Epithelial cell of proximal tubule (primary cell): ENCODE measurements at regions not wholly inside any gene's neighbourhood (a gene's known extent, or its start where the extent isn't known, plus 50 kb on each side); places are given as distances from the start of the nearest gene placed in this dataset.

Source experiments
- DNase-seq: peaks from one replicate; pipeline ENCODE4 v3.0.0-alpha.2; 2011; ENCODE audit warnings: low read depth
- H3K4me3 ChIP-seq: 2 replicates; pipeline ENCODE4 v1.5.1; 2011; ENCODE audit warnings: low read depth, mild to moderate bottlenecking, low read length
- TF ChIP-seq, protein P1 (sequence below): conservative IDR thresholded peaks from 2 replicates; pipeline ENCODE4 v1.5.1; 2012; ENCODE audit warnings: low read depth, mild to moderate bottlenecking, low read length

DNA sequence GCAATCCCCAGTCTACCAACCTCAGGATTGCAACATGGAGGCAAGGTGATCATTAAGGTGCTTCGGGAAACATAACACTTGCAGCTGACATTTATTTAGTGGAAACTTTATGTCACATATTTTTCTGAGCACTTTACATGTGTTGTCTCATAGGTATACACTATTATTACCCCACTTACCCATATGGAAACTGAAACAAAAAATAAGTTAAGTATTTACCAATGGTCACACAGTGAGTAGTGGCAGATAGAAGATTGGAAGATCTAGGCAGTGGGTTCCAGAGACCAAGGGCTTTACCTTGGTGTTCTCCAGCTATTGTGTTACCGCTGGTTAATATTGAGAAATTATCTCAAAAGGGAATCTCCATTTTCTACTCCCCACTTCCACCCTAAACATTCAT, 1279.1 kb upstream of the SORCS1 start:
- H3K4me3 ChIP-seq: no peak overlapping the region
- no peak for DNase-seq
- TF ChIP-seq, protein P1, sequence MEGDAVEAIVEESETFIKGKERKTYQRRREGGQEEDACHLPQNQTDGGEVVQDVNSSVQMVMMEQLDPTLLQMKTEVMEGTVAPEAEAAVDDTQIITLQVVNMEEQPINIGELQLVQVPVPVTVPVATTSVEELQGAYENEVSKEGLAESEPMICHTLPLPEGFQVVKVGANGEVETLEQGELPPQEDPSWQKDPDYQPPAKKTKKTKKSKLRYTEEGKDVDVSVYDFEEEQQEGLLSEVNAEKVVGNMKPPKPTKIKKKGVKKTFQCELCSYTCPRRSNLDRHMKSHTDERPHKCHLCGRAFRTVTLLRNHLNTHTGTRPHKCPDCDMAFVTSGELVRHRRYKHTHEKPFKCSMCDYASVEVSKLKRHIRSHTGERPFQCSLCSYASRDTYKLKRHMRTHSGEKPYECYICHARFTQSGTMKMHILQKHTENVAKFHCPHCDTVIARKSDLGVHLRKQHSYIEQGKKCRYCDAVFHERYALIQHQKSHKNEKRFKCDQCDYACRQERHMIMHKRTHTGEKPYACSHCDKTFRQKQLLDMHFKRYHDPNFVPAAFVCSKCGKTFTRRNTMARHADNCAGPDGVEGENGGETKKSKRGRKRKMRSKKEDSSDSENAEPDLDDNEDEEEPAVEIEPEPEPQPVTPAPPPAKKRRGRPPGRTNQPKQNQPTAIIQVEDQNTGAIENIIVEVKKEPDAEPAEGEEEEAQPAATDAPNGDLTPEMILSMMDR: no peak

DNA sequence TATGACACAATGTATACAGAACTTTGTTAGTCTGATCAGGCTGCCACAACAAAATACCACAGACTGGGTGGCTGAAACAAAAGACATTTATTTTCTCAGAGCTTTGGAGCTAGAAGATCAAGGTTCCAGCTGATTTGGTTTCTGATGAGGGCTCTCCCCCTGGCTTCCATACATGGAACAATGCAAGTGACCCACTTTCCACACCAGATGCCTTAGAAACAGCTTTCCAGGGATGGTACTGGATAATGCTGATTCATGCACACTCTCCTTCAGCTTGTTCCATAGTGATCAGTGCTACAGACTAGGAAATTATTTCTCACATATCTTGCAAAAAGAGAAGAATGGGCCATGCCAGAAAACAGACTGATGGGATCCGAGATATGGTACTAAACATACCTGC, 1274.9 kb upstream of the SORCS1 start:
- H3K4me3 ChIP-seq: no peak overlapping the region
- DNase-seq: no peak
- TF ChIP-seq, protein P1: no peak

DNA sequence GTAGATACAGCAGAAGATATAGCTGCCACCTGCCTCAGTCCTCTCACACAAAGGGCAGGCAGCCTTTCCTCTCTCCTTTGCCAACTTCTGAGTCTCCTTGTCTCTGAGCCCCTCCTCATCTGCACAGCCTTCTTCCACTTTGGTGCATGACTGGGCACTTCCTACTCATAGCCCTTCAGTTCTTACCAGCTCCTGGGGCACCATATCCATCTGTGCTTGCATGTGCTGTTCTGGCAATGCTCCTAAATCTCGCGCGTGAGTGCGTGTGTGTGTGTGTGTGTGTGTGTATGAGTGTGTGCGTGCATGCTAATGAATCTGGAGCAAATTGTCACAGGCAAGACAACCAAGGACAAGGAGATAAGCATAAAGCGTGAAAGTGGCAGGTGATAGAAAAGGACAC, 1271.6 kb upstream of the SORCS1 start:
- DNase-seq: no peak
- TF ChIP-seq, protein P1: no peak
- H3K4me3 ChIP-seq: no peak overlapping the region

DNA sequence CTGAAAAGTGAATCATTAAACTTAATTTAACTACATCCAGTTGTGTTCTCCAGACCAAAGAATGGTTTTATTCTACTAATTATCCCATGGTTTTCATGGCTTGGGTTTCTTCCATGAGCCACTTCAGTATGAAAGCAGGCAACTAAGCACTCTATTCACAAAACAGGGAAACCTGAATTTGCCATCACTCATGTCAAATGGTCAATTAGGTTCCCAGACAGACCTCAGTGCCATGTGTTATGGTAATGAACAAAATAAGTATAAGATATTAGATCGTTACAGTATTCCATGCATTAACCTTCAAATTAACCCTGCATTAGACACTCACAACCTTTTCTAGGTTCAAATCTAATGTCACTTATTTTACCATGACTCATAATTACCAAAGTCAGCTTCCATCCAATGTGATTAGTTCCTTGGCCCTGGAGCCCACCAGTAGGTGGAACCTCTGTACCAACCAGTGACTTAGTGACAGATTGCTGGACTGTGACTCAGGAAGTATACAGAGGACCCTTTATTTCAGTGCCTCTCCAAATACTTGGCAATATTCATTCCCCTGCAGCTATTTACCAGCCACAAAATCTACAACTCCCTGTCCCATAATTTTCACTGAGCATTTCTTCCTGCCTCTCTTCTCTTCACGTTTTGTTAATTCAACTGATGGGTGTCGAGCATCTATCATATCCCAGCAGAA, 1270.2 kb upstream of the SORCS1 start:
- no peak overlapping the region for H3K4me3 ChIP-seq
- no peak for DNase-seq
- TF ChIP-seq, protein P1: peak; percentile 22

DNA sequence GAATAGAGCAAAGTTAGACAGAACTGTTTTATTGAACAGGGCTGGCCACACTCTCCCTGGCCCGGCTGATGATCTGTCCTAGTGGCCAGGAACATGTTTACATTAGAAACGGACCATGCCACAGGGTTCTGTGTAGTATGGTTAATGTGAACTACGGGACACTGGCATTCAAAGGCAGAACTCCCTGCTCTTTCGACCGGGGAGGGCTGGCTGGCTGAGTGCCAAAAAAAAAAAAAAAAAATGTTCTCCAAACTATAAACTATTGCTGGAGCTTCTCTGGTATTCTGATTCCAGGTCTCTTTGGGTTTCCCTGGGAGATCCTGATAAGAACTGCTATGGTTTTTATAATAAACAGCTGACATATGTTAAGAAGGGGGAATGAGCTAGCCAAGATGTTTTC, 1262.6 kb upstream of the SORCS1 start:
- TF ChIP-seq, protein P1: no peak
- DNase-seq: no peak

DNA sequence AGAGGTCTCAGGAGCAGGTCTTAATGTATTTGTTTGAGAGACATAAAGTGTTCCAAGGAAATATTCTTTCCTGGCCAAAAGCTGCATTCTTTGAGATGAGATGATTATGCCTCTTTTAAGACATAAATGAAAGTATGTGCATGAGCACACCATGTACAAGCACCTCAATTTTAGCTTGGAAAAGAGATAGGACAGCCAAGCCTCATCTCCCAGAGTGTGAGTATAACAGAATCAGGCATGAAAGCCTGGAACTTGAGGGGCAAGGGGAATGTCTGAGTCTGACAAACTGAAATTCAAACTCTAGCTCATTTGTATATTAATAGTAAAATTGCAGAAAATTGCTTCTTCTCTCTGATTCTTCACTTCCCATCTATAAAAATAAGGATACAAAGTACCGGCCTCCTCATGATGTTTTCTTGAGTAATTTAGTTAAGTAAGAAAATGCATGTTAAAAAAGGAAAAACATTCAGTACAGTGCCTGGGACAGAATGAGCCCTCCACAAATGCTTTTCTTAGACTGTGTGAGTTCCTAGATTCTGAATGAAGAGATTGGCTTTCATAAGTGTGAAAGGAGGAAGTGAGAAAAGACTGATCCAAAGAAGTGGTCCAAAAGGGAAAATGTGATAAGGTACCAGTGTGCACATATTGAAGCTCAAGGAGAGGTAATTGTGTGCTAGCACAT, 1260.9 kb upstream of the SORCS1 start:
- DNase-seq: no peak
- TF ChIP-seq, protein P1: no peak
- no peak overlapping the region for H3K4me3 ChIP-seq

More for the DNA sequence above, 1262.6 kb upstream of the SORCS1 start:
- H3K4me3 ChIP-seq: no peak overlapping the region

GRCh38 chr10:108424656-108425055, 1260.2 kb upstream of the SORCS1 start:
- no peak for DNase-seq
- TF ChIP-seq, protein P1: no peak

More at GRCh38 chr10:108424656-108425055, 1260.2 kb upstream of the SORCS1 start:
- H3K4me3 ChIP-seq: no peak overlapping the region
